AG20443 (cell line): ENCODE measurements at regions not wholly inside any gene's neighbourhood (a gene's known extent, or its start where the extent isn't known, plus 50 kb on each side); places are given as distances from the start of the nearest gene placed in this dataset.
A peak's percentile ranks its signal among the peaks of the same experiment; 100 is the strongest.

Experiments used
- DNase-seq: peaks from one replicate; pipeline ENCODE4 v3.0.0; 2012; ENCODE audit warnings: low spot score, mixed read lengths

DNA sequence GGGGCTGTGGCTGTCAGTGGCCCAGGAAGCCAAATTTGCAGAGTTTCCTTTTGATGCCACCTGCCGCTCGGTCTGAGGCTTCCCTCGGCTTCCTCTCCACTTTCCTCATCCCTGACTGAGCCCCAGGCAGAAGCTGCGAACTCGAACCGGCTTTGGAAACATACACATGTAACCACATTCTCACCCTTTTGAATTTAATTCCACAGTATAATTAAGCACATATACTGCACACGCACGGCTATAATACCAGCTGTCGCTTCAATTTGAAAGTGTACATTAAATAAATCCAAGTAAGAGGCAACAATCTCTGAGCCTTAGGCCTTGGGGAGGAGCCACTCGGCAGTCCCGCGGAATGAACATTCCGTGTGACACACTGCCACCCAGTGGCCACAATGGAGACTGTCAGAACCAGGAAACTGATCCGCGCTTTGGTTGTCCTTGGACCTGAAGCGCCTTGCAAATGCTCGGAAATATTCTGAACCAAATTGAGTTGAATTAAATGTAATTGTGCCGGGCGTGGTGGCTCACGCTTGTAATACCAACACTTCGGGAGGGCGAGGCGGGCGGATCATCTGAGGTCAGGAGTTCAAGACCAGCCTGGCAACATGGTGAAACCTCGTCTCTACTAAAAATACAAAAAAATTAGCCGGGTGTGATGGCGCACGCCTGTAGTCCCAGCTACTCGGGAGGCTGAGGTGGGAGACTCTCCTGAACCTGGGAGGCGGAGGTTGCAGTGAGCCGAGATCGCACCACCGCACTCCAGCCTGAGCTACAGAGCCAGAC lies 117.9 kb upstream of the TMPO start:
- peak; percentile 89 for DNase-seq

DNA sequence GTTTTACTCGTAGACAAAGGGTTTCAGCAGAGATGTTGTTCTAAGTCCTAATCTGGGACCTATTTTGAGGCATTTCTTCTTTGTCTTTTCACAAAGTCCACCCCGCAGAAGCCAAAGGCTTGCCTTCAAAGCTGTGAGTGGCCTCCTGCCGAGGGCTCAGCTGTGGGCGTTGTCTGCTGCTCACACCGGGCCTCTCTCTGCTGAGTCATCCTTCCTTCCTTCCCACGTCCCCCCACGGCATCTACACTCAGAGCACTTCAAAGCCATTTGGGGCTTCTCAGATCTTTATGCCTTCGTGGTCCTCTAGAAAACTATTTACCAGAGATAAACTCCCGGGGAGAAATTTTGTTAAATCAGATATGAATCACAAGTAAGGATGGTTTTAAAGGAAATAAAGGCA lies 115.9 kb upstream of the TMPO start:
- peak; percentile 75 for DNase-seq

DNA sequence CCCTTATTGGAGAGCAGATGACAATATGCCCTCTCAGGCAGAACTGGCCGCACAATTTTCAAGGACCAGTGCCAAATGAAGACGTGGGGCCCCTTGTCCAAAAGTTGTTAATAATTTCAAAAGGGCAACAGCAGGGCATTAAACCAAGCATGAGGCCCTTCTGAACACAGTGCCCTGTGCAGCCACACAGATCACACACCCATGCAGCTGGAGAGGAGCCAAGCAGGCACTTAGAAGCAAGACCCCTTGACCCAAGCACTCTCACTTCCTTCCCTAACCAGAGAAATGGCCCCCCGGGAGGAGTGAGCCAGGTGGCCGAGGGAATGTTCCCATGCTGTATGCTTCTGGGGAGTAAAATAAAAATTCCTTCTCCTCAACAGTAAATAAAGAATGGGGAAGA lies 114.0 kb upstream of the TMPO start:
- DNase-seq: no peak

DNA sequence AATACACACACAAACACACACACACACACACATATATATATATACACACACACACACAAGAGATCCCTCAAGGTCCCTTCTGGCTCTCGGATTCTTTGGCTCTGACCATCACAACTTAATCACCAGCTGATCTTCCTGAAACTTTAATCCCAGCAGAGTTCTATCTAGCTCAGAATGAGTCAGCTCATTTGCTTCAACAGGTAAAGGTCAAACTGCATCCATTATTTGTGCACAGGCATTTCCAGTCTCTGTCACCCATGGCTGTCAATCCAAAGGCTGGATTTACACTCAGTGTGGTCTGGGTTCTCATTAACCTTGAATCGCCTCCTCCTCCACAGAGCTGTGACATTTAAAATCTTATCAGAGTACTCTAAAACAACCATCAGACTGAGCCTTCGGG lies 113.3 kb upstream of the TMPO start:
- DNase-seq: no peak

DNA sequence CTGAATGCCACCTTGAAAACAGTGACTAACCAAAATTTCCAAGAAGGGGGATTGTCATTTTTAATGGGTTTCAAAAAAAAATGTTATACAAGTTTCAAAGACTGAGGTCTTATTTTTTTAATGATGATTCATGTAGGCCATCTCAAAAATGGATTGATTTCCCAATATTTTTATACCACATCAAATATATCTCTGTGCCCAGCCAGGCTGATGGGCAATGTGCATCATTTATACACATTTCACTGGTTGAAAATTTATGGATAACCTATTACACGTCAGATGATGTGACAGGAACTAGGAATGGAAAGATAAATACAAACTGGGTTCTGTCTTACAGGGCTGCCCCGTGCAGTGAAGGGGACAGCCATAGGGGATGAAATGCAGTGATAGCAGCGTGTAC lies 112.7 kb upstream of the TMPO start:
- DNase-seq: no peak

DNA sequence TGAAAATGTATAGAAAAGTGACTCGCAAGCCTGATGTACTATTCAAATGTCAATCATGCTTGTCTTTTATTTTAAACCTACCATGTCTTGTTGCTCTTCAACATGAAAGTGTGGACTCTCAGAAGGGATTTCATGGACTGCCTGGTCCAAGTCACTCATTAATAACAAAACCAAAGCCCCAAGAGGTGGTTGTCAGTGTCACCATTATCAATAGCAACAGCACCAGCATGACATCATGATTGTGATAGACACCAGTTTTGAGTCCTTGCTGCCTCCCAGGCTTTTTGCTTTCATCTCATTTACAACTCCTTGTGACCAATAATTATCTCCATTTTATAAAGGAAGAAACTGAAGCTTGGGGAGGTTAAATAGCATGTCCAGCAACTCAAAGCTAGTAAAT lies 112.0 kb upstream of the TMPO start:
- no peak for DNase-seq

DNA sequence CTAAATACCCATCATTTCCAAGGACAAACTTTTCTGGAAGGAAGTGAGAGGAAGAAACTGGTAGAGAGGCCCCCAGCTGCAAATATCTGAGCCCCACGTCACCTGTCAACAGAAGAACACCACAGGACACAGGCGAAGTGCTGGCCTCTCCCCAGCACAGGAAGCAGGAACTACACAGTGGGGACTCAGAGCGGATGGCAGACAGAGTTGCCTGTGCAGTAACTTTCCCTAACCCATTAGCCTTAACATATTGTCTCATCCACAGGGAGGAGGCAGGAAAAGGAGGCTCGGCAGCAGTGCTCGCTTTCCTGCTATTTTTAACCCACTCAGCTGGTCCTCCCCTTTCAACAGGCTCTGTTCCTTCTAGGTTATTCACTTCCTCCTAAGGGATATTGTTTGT lies 111.5 kb upstream of the TMPO start:
- no peak for DNase-seq

DNA sequence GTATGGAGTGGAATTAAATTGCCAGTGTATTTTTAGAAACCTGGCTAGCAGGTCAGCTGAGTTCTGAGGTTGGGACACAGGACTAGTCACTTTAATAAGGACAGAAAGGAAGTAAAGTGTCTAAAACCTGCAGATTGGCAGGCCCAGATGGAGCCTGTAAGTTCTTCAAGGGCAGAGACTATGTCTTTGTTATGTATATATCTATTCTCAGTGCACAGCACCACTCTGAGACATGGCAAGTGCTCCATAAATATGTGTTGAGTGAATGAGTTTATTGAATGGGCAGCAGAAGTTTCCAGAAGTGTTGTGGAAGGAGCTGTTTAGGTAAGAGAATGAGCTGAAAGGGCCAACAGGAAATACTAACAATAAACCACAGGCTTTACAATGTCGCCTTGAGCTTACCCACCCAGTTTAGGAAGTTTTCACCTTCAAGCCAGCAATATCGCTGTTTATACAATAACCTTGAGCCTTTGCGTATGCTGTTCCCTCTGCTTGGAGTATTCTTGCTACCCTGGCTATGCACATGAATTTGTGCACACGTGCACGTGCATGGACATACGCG lies 109.5 kb upstream of the TMPO start:
- DNase-seq: no peak

DNA sequence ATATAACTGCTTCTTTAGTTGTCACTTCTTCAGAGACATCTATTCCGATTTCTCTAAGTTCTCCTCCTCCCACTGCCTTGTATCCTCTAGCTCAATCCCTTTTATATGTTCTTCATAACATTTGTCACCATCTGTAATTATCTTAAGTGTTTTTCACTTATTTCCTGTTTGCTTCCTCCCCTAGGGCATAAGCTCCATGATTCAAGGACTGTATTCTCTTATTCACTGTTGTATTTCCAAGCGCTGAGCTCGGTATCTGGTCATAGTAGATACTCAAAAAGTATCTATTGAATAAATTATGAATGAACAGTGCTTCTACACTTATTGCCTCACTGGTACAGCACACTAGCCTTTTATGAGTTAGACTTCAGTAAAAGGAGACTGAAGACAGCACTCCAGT lies 109.0 kb upstream of the TMPO start:
- no peak for DNase-seq

DNA sequence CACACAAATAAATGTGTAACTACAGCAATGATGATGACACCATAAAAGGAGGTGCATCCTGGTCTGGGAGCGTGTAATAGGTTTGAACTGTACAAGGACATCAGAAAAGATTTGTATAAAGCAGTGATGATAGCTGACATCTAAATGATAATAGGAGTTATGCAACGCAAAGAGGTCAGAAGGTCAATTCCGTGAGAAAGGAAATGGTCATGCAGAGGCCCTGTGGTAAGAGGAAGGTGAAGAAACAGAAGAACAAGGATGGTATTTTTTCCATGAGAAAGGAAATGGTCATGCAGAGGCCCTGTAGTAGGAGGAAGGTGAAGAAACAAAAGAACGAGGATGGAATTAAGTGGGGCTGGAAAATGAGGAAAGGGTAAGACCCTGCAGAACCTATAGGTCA lies 106.7 kb upstream of the TMPO start:
- no peak for DNase-seq

DNA sequence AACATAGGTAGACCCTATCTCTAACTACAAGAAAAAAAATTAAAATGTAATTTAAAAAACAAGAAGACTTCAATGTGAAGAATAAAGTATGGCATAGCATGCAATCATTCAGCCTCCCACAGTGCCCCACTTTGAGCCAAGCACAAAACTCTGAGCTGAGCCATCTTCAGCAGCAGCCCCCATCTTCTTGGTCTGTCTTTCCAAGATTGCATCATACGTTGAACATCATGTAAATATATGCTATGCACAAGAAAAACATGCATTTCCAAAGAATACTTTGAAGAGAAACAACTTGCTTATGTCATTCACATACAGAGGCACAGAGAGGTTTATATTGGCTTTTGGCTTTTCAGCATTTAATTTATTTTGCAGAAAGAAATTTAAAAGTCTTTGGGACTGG lies 105.8 kb upstream of the TMPO start:
- DNase-seq: no peak

DNA sequence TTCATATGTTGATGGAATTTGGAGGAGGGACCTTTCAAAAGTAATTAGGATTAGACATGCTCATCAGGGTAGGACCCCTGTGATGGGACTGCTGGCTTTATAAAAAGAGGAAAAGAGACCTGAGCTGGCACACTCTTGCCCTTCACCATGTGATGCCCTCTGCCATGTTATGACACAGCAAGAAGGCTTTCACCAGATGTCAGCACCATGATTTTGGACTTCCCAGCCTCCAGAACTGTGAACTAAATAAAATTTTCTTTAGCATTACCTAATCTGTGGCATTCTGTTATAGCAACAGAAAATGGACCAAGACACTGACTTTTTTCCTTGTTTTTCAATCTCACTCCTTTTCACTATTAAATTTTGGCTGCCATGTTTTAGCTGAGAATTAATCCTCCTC lies 105.0 kb upstream of the TMPO start:
- DNase-seq: no peak

DNA sequence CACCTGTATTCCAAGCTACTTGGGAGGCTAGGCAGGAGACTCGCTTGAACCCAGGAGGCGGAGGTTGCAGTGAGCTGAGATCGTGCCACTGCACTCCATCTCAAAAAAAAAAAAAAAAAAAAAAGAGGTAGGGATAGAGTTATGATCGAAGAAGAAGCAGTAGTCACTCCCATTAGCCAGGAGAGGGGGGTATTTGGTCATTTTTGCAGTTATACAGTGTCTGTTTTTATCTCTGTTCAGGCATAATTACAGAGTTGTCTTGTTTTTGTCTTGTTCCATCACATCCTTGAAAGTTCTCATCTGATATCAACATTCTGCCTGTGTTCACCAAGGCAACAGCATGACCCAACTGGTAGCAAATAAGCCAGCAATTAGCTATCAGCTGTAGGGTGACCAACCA lies 98.5 kb upstream of the TMPO start:
- peak; percentile 35 for DNase-seq

DNA sequence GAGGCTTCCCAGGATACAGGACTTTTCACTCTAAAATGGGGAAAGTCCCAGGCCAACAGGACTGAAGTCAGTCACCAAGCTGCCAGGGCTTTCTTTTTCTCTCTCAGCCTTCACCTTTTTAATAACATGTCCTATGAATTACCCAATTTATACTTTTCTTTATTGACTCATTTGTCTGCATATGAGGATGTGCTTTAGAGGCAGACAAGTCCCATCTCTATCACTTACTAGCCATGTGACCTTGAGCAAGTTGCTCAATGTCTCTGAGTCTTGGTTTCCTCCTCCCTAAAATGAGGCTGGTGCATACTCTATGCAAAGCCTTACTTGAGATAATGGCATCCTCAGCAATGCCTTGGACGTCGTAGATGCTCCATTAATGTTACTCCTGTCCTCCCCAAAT lies 98.1 kb upstream of the TMPO start:
- DNase-seq: no peak

DNA sequence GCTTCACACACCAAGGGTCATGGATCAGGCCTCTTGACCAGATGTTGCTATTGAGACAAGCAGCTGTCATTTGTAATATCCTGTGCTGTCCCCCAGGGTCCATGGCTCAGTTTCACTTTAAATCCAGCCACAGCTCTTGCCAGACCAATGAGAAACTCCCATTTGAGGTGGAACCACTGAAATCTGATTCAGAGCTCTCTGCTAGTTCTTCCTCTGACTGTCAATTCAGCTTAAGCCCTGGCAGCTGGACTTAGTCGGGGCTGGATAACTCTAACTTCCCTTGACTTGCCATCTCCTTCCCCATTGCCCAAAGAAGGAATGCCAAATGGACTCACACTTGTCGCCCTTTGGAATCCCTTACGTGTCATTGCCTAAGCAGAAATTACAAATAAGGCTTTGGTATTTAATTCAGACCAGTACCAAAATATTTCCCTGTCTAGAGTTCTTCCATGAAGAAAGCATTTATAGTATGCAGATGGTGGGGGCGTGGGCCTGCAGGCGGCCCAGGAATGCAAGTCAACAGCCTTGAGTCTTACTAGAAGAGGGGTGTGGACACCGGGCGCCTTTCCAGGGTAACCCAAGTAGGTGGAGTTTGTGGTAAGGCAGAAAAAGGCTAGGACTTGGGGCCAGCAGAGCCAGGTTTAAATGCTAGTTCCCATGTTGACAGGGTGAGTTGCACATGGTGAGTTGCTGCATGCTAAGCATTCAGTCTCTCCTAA lies 96.9 kb upstream of the TMPO start:
- DNase-seq: peak; percentile 96

DNA sequence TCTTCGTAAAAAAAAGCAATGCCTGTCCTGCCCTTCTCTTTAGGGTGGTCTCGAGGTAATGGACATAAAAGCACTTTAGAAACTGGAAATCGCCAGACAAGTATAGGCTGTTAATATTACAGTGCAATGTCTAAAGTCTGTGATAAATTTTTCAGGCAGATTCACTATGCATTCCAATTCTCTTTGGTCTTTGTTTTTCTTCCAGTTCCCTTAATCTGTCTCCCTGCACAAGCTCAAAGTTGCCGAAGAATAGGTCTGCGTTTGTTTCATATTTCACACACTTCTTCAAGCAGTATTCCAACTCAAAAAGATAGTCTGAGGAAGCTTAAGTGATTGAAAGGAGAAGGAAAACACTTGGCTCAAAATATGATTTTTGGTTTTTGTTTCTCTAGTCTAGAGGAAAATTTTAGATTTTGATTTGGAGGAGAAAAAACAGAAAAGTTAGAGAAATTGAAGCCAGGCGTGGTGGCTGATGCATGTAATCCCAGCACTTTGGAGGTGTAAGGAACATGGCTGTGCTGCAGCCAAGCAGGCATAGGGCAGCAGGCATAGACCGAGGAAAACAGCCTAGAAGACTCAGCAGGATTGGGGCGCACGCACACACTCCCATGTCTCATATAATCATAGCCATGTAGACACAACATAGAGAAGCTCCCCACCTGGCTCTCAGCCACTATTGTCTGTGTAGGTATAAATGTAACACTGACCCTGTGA lies 96.2 kb upstream of the TMPO start:
- no peak for DNase-seq

DNA sequence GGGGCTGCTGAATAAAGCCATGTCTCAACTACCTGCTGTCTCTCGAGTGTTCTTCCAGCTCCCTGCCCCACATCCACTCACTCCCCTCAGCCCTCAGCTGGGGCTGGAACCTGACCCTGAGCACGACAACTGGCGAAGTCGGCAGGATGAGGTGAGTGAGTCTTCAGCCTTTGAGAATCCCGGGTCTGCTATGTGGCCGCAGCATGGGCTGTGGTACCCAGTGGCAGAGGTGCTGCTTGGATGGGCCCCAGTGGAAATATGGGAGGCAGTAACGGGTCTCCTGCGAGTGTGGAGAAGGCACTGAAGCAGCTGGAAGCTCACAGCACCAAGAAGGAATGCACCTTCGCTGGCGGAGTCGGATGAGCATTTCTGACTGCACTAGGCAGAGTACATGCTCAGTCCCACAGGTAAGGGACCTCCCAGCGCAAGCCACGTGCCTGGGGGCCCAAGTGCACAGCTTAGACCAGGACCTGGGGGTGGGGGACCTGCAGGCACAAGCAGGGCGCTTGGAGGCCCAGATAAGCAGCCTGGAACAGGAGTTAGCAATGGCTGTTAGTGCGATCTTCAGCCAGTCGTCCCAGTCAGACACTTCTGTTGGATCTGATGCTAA lies 95.5 kb upstream of the TMPO start:
- DNase-seq: no peak

DNA sequence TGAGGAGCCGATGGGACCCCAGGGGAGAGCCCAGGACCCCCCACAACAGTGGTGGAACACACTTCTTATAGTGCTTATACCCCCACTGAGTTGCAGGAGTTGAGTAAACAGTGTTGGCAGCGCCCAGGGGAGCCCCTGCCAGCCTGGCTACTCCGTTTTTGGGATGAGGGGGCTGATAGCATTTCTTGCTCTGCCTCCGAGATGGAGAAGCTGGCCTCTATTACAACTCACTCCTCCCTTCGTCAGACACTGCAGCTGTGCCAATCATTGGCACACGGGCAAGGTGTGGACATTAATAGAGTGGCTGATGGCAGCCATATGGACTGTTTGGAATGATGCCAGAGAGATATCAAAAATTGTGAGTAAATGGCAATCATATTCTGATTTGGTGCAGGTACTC lies 94.9 kb upstream of the TMPO start:
- DNase-seq: no peak

DNA sequence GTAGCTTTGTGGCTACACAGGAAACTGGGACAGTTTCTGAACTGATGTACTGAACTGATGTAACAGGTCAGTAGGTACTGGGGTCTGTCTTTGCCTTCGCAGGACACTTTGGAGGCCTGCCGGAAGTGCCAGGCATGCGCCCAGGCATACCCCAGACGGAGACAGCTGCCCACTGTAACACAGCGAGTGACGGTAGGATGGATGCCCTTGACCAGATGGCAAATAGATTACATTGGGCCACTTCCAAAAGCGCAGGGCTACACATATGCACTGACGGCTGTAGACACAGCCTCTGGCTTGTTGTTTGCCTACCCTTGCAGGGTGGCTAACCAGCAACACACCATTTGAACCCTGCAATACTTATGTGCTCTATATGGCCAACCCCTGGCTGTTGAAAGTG lies 94.1 kb upstream of the TMPO start:
- no peak for DNase-seq

DNA sequence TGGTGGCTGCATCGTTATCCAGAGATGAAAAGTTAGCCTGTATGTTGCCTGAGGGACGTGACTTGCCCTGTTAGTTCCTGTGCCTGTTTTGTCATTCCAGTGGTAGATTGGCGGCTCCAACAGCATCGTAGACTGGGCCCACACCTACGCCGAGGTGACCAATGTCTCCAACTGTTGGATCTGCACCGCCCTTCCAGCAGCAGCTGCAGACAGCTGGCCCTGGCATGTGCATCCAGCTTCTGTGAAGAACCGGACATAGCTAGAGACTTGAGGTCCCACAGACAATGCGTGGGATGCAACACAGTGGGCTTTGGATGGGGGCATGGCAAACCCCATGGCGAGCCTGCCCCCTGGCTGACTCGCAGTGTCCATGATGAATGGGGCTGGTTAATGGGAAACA lies 93.0 kb upstream of the TMPO start:
- DNase-seq: no peak

DNA sequence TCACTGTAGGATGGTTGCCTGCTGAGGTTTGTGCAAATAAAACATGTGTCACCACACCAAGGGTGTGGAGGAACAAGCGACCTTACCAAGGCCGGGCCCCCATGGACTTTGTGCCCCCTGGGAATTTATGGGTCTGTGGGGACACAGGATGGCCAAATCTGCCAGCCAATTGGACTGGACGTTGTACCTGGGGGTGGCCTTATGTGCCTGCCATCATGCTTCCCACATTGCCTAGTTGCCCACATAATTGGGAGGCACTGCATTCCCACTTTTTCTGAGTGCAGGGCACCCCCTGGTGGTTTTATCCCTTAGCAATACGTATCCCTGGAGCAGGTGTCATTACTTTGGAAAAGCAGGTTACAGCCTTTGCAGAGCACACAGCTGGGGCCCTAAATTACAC lies 92.6 kb upstream of the TMPO start:
- DNase-seq: no peak

DNA sequence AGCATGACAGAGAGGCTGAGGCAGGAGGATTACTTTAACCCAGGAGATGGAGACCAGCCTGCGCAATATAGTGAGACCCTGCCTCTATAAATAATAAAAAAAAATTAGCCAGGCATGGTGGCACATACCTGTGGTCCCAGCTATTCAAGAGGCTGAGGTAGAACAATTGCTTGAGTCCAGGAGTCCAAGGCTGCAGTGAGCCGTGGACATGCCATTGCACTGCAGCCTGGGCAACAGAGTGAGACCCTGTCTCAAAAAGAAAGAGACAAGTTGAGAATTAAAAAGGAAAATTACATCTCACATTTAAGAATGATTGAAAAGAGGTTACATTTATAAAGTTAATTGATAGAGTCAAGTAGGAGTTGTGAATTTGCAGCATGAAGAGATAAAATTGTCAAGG lies 91.4 kb upstream of the TMPO start:
- no peak for DNase-seq
